Left renal cortex interstitium (tissue), 4 donors: ENCODE measurements at regions not wholly inside any gene's neighbourhood (a gene's known extent, or its start where the extent isn't known, plus 50 kb on each side); places are given as distances from the start of the nearest gene placed in this dataset.

Source experiments
- DNase-seq, 4 donors: peaks; one replicate each; pipeline ENCODE4 v3.0.0-alpha.2; 2013; ENCODE audit warnings: low read depth in 4 of 4, low spot score in 2 of 4, missing footprints in 1 of 4

- no peak for DNase-seq
Observed at GRCh38 chr4:173862754-173863153, 332.7 kb upstream of the HAND2 start.

GRCh38 chr4:173860094-173860493 lies 330.1 kb upstream of the HAND2 start:
- no peak for DNase-seq

DNA sequence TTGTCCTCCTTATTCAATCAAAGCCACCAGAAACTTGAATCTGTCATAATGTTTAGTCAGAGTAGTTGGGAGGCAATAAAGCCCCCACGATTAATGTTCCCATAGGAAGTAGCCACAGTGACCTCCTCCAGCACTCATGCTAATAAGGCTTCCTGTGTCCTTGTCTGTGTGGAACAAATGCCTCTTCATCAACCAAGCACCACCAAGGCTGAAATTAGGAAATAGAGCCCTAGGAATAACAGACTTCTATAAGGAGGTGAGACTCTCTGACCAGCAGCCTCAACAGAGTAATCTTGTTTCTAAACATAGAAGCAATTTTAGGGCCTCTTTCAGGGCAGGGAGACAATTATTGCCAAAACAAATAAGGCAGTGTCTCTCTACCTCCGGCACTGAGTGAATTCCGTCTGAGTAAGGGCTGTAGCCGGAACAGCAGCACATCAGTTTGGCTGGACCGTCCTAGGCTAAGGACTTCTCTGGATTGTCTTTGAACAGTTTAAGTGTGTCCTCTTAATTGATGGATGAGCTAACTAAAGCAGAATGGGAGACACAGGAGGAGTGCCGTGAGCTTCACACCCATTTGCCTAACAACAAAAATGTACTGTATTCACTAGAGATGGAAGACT lies 329.2 kb upstream of the HAND2 start:
- no peak for DNase-seq

DNA sequence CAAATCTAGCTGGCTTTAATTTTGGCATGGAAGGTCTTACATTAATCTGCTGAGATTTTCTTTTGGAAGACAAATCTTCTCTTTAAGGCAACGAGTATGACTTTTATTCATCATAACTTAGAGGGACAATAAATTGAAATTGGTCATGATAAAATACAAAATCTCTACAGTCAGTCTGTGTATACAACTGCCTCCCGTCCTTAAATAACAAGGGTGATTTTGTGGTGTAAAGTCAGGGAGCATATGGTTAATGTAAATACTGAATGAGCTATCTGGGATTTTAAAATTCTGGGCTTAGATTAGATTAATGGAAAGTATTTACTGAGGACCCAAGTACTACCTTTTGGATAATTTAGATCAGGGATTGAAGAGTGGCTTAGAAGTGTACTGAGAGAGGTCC lies 328.4 kb upstream of the HAND2 start:
- no peak for DNase-seq

DNA sequence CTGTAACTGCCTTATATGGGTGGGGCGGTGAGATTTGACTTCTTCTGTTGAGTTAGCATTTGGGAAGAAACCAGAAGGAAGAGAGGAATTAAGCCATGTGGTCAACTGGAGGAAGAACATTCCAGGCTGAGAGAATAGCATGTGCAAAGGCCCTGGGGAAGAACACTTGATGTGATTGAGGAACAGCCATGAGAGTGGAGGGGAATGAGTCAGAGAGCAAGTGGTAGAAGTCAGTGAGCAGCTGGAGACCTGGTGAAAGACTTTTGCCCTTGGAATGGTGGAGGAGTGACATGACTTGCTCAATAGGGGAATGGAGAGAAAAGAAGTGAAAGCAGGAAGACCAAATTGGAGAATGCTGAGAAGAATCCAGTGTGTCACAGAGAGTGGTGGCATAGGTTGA lies 327.8 kb upstream of the HAND2 start:
- no peak for DNase-seq

GRCh38 chr4:173855015-173855414 lies 325.0 kb upstream of the HAND2 start:
- DNase-seq: no peak

- no peak for DNase-seq
Observed at GRCh38 chr4:173852775-173853174, 322.7 kb upstream of the HAND2 start.

GRCh38 chr4:173845580-173845979 lies 315.6 kb upstream of the HAND2 start:
- no peak for DNase-seq

- no peak for DNase-seq
Observed at GRCh38 chr4:173839865-173840264, 309.8 kb upstream of the HAND2 start.

DNA sequence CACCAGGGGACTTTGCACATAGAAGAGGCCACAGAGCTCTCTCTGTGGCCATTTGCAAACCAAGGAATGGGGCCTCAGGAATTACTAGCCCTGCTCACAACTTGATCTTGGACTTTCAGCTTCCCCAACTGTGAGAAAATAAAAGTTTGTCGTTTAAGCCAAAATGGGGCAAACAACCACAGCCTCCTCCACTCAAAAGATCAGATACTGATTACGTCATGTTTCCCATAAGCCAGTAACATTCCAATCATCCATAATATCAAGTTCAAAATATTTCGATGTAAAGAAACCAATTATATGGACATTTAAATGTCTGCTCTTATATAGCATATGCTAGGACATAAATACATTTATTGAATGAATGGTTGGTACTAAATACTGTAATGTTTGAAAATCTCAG lies 307.5 kb upstream of the HAND2 start:
- no peak for DNase-seq

DNA sequence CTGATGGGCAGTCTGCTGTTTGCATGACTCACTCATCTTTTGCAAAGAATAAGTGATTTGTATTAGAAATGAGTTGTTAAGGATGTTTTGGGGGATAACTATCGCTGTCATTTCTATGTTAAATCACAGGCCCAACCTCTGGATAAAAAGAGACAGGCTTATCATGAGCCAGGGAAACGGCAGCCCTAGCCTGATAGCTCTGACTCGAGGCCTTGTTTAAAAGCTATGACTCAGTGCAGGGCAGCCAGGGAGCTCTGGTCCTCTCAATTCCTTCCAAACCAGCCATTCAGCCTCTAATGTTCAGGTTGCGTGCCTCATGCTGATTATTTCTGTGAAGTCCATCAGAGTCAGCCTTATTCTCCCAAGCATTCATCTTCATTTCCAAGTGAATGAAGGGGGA lies 305.9 kb upstream of the HAND2 start:
- no peak for DNase-seq

DNA sequence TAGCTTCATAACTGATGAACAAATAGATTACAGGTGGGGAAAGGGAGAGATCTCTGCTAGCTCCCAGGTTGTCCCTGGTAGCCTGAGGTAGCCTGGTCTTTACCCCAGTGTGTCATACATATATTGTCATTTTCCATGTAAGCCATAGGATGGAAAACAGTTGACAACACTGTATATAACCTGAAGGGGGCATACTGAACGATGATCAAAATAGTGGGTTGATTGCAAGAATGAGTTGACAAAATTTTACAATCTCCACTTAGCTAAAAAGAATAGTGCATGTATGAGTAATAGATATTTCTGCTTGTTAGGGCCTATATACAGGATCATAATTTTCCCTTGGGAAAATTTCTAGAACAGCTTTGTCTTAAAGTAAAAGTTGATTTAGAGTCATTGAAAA lies 304.1 kb upstream of the HAND2 start:
- DNase-seq: no peak

GRCh38 chr4:173829565-173829964 lies 299.5 kb upstream of the HAND2 start:
- no peak for DNase-seq

- DNase-seq: no peak
Observed at GRCh38 chr4:173827707-173828106, 297.7 kb upstream of the HAND2 start.

DNA sequence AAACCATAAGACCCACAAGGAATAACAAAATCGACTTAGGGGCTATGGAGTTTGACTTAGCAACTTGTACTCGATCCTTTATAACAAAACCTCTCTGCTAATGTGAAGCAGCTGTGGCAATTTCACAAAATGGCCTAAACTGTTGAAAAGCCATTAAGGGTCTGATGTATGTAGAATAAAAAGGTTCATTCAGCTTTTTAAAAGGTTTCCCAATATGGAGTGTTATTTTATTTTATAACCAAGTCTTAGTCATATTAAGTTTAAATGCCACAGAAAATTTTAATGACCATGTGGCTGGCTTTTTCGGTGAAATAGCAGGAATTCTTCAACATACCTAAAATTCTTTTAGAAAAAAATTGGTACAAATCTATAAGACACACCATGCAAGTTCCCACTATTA lies 291.8 kb upstream of the HAND2 start:
- no peak for DNase-seq

GRCh38 chr4:173821036-173821435 lies 291.0 kb upstream of the HAND2 start:
- no peak for DNase-seq

DNA sequence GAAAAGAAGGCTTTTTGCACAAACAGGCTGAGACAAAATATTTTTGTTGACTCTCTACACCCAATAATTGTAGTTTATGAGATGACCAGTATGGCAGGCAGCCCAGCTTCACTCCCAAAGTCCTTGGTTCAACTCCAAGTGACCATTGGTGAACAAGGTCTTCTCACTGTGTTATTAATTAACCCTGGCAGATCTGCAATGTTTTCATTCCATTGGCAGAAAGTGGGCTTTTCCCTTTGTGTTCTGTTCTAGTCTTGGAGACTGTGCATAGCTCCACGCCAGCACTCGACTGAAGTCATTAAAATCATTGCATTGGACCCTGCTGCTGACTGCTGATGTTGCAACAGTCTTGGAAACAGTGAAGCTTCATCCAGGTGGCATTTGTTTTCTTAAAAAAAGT lies 277.3 kb upstream of the HAND2 start:
- DNase-seq: no peak

GRCh38 chr4:173805884-173806283 lies 275.9 kb upstream of the HAND2 start:
- DNase-seq: no peak

DNA sequence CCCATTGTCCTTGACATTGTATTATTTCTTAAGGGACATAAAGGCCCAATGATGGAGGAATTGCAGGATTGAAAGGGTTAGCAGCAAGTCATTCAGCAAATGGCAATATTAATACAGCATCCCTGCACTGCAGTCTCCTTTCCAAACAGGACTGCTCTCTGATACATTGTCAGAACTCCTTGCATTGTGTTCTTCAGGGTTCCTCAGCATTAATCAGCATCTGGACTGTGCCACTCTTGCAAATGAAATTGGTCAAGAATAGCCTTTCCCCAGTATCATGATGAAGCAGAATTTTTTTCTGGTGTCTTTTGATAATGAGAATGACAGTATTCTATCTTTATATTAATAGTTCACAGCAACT lies 272.6 kb upstream of the HAND2 start:
- DNase-seq: no peak

- DNase-seq: no peak
Observed at GRCh38 chr4:173801876-173802661, 272.0 kb upstream of the HAND2 start.

GRCh38 chr4:173801361-173801760 lies 271.3 kb upstream of the HAND2 start:
- DNase-seq: no peak

DNA sequence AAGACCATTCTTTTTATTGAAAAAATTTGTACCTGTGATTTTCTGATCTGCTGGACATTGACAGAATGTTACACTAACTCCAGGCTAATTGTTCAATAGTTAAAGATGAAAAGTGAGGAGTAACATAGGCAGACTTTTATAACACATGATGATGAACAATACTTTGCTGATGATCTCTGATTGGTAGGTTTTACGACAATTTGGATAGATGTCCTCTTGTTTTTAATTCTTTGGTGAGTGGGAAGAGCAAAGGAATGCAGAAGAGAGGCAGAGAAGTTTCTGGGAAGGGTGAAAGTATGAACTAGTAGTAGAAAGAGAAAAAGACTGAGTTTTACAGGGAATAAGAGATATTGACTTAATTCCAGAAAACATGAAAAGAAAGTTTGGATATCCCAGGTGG lies 267.3 kb upstream of the HAND2 start:
- DNase-seq: no peak

DNA sequence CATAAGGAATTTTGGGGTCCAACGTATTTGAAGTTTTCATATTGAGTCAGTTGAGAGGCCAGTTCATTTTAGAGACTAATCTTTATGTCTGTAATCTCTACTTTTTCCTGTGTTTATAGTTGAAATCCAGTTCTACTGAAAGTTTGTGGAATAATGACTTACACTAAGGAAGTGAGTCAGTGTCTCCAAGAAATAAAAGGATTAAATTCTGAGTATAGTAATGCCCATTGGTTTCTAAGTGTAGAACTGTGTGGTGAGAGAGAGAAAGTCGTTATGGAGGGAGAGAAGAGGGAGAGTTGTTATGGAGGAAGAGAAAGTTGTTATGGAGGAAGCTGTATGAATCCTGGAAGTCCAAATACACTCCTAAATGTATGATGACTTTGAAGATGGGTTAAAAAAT lies 264.6 kb upstream of the HAND2 start:
- DNase-seq: no peak
